H9 (cell line): ENCODE measurements at regions not wholly inside any gene's neighbourhood (a gene's known extent, or its start where the extent isn't known, plus 50 kb on each side); places are given as distances from the start of the nearest gene placed in this dataset.

ENCODE experiments used
- DNase-seq: peaks from one replicate; pipeline ENCODE4 v3.0.0-alpha.2; 2017
- H2AFZ ChIP-seq: one replicate; pipeline ENCODE4 v1.6.1; 2013; ENCODE audit warnings: mild to moderate bottlenecking, low read length, control low read depth, moderate library complexity
- H2AK5ac ChIP-seq: 2 replicates; pipeline ENCODE4 v1.6.1; 2013; ENCODE audit warnings: low read length, control low read depth, mixed read lengths; ENCODE audit not compliant: insufficient read length
- H2BK120ac ChIP-seq: one replicate; pipeline ENCODE4 v1.6.1; 2013; ENCODE audit warnings: low read depth, mild to moderate bottlenecking, low read length, control low read depth, inconsistent platforms; ENCODE audit not compliant: poor library complexity, severe bottlenecking
- H2BK12ac ChIP-seq: 2 replicates; pipeline ENCODE4 v1.6.1; 2013; ENCODE audit warnings: low read length, control low read depth, mixed read lengths, low read depth; ENCODE audit not compliant: insufficient read length
- H2BK15ac ChIP-seq: 2 replicates; pipeline ENCODE4 v1.6.1; 2013; ENCODE audit warnings: low read depth, low read length, control low read depth
- H2BK20ac ChIP-seq: one replicate; pipeline ENCODE4 v1.6.1; 2013; ENCODE audit warnings: low read depth, mild to moderate bottlenecking, low read length, control low read depth, inconsistent platforms; ENCODE audit not compliant: poor library complexity, severe bottlenecking
- H2BK5ac ChIP-seq: 2 replicates; pipeline ENCODE4 v1.6.1; 2013; ENCODE audit warnings: low read length, control low read depth, mixed read lengths; ENCODE audit not compliant: insufficient read length
- H3K14ac ChIP-seq: 2 replicates; pipeline ENCODE4 v1.6.1; 2013; ENCODE audit warnings: low read length, control low read depth; ENCODE audit not compliant: insufficient read depth
- H3K18ac ChIP-seq: 2 replicates; pipeline ENCODE4 v1.6.1; 2013; ENCODE audit warnings: low read depth, mild to moderate bottlenecking, mixed read lengths, low read length, control low read depth; ENCODE audit not compliant: insufficient read length
- H3K23ac ChIP-seq: 2 replicates; pipeline ENCODE4 v1.6.1; 2013; ENCODE audit warnings: low read length, control low read depth, mixed read lengths, low read depth; ENCODE audit not compliant: insufficient read length
- H3K23me2 ChIP-seq: 2 replicates; pipeline ENCODE4 v1.6.1; 2013; ENCODE audit warnings: low read depth, mild to moderate bottlenecking, mixed read lengths, low read length, control low read depth; ENCODE audit not compliant: insufficient read length, poor library complexity, severe bottlenecking
- H3K27ac ChIP-seq: 2 replicates; pipeline ENCODE4 v1.5.1; 2013; ENCODE audit warnings: low read length, control low read depth, mixed read lengths, low read depth; ENCODE audit not compliant: insufficient read length
- H3K27me3 ChIP-seq: 2 replicates; pipeline ENCODE4 v1.6.1; 2013; ENCODE audit warnings: low read length, control low read depth, inconsistent platforms; ENCODE audit not compliant: insufficient read depth
- H3K4ac ChIP-seq: 2 replicates; pipeline ENCODE4 v1.6.1; 2013; ENCODE audit warnings: low read depth, mild to moderate bottlenecking, control low read depth, inconsistent platforms, low read length, moderate library complexity
- H3K4me1 ChIP-seq: 2 replicates; pipeline ENCODE4 v1.6.1; 2013; ENCODE audit warnings: low read length, control low read depth, inconsistent platforms; ENCODE audit not compliant: insufficient read depth
- H3K4me2 ChIP-seq: 2 replicates; pipeline ENCODE4 v1.6.1; 2013; ENCODE audit warnings: low read length, control low read depth, mixed read lengths; ENCODE audit not compliant: insufficient read length, insufficient read depth
- H3K56ac ChIP-seq: 2 replicates; pipeline ENCODE4 v1.6.1; 2013; ENCODE audit warnings: low read depth, mild to moderate bottlenecking, mixed read lengths, low read length, control low read depth; ENCODE audit not compliant: insufficient read length
- H3K79me1 ChIP-seq: 2 replicates; pipeline ENCODE4 v1.6.1; 2013; ENCODE audit warnings: low read depth, mild to moderate bottlenecking, moderate library complexity, low read length, control low read depth, inconsistent platforms; ENCODE audit not compliant: insufficient read depth, poor library complexity, severe bottlenecking
- H3K79me2 ChIP-seq: 2 replicates; pipeline ENCODE4 v1.6.1; 2013; ENCODE audit warnings: low read length, control low read depth, inconsistent platforms; ENCODE audit not compliant: insufficient read depth
- H3K9ac ChIP-seq: 2 replicates; pipeline ENCODE4 v1.6.1; 2013; ENCODE audit warnings: low read length, control low read depth, mixed read lengths; ENCODE audit not compliant: insufficient read length; ENCODE audit errors: extremely low read depth
- H3K9me3 ChIP-seq: one replicate; pipeline ENCODE4 v1.6.1; 2013; ENCODE audit warnings: low read depth, low read length, inconsistent platforms; ENCODE audit not compliant: control insufficient read depth
- H3T11ph ChIP-seq: one replicate; pipeline ENCODE4 v1.6.1; 2013; ENCODE audit warnings: mild to moderate bottlenecking, low read length, control low read depth, inconsistent platforms
- H4K20me1 ChIP-seq: one replicate; pipeline ENCODE4 v1.6.1; 2013; ENCODE audit not compliant: control insufficient read depth, insufficient read length, insufficient read depth
- H4K5ac ChIP-seq: 2 replicates; pipeline ENCODE4 v1.6.1; 2013; ENCODE audit warnings: low read depth, mild to moderate bottlenecking, mixed read lengths, low read length, control low read depth; ENCODE audit not compliant: insufficient read length
- H4K8ac ChIP-seq: replicated peaks from 2 replicates; pipeline ENCODE4 v1.6.1; 2013; ENCODE audit warnings: low read length, control low read depth, mixed read lengths, low read depth; ENCODE audit not compliant: insufficient read length
- H4K91ac ChIP-seq: 2 replicates; pipeline ENCODE4 v1.6.1; 2013; ENCODE audit warnings: low read depth, mild to moderate bottlenecking, moderate library complexity, mixed read lengths, low read length, control low read depth; ENCODE audit not compliant: insufficient read length
- H3K27ac Mint-ChIP-seq, 3 experiments: 2 replicates in 2 of 3; 3 replicates in 1 of 3; pipeline ENCODE4 v1.8.0; 2020 to 2021; ENCODE audit warnings: mixed read lengths in 3 of 3, mild to moderate bottlenecking in 1 of 3, moderate library complexity in 1 of 3
- H3K27me3 Mint-ChIP-seq: 2 replicates; pipeline ENCODE4 v1.8.0; 2021; ENCODE audit warnings: low read depth, mild to moderate bottlenecking, moderate library complexity, mixed read lengths
- H3K36me3 Mint-ChIP-seq, 3 experiments: 2 replicates in 2 of 3; 3 replicates in 1 of 3; pipeline ENCODE4 v1.8.0; 2020 to 2021; ENCODE audit warnings: low read depth in 3 of 3, mixed read lengths in 3 of 3; ENCODE audit not compliant: insufficient read depth in 1 of 3
- H3K4me1 Mint-ChIP-seq, 2 experiments: 2 replicates each; pipeline ENCODE4 v1.8.0; 2020; ENCODE audit warnings: mixed read lengths in 2 of 2
- H3K4me3 Mint-ChIP-seq, 2 experiments: 2 replicates in 1 of 2; 3 replicates in 1 of 2; pipeline ENCODE4 v1.8.0; 2020 to 2021; ENCODE audit warnings: mild to moderate bottlenecking in 2 of 2, mixed read lengths in 2 of 2, moderate library complexity in 1 of 2
- H3K9me3 Mint-ChIP-seq, 2 experiments: 2 replicates in 1 of 2; 3 replicates in 1 of 2; pipeline ENCODE4 v1.8.0; 2020; ENCODE audit warnings: mild to moderate bottlenecking in 2 of 2, mixed read lengths in 2 of 2, moderate library complexity in 1 of 2
- CTCF ChIP-seq: fragments of 200-600 bp; sonication (generic); conservative IDR thresholded peaks from 3 replicates; pipeline ENCODE4 v1.8.0; 2021; ENCODE audit warnings: antibody characterized with exemption, mild to moderate bottlenecking
- WGBS: extraction: QIAGEN DNeasy Blood & Tissue Kit; methylation state at CpG from one replicate; pipeline ENCODE4 v1.1.7; 2013; ENCODE audit warnings: missing lambda C conversion rate, low lambda C conversion rate, mixed read lengths; ENCODE audit not compliant: insufficient read length; ENCODE audit errors: extremely low coverage; 5-methylcytosine and 5-hydroxymethylcytosine counted together

GRCh38 chr14:85252011-85252410 lies 277.9 kb upstream of the FLRT2 start:
- no peak overlapping the region for H3K23ac ChIP-seq
- H3K9me3 Mint-ChIP-seq: no peaks in the 10 kb centered on the region; a peak in 1 of 5 replicates
- H2BK12ac ChIP-seq: no peak overlapping the region
- no peak overlapping the region for H3K4ac ChIP-seq
- H3K27me3 ChIP-seq: no peaks in the 10 kb centered on the region
- H3K27ac ChIP-seq: no peak overlapping the region
- no peaks in the 10 kb centered on the region for H3K79me2 ChIP-seq
- no peak overlapping the region for H2BK120ac ChIP-seq
- H2BK15ac ChIP-seq: no peak overlapping the region
- no peaks in the 10 kb centered on the region for H4K20me1 ChIP-seq
- no peak overlapping the region for H2AFZ ChIP-seq
- no peak overlapping the region for H2BK5ac ChIP-seq
- no peak overlapping the region for H2BK20ac ChIP-seq
- H3K4me2 ChIP-seq: no peak overlapping the region
- H3K27ac Mint-ChIP-seq: no peak overlapping the region
- H3K9ac ChIP-seq: no peak overlapping the region
- WGBS: no CpG with 5 or more reads among the region's 1 CpG
- no peaks in the 10 kb centered on the region for H3K27me3 Mint-ChIP-seq
- H3K36me3 Mint-ChIP-seq: no peaks in the 10 kb centered on the region
- no peak for TF ChIP-seq CTCF
- H4K5ac ChIP-seq: no peak overlapping the region
- no peak overlapping the region for H3K14ac ChIP-seq
- H4K91ac ChIP-seq: no peak overlapping the region
- peaks cover 23 to 26% of the 10 kb centered on the region in 2 experiments for H3K4me1 Mint-ChIP-seq
- no peak overlapping the region for H2AK5ac ChIP-seq
- no peak overlapping the region for H3K56ac ChIP-seq
- H3K4me3 Mint-ChIP-seq: no peak overlapping the region
- no peak overlapping the region for H3K18ac ChIP-seq
- no peak for DNase-seq
- no peaks in the 10 kb centered on the region for H3K79me1 ChIP-seq
- no peak overlapping the region for H4K8ac ChIP-seq
- no peaks in the 10 kb centered on the region for H3K9me3 ChIP-seq
- no peaks in the 10 kb centered on the region for H3K23me2 ChIP-seq
- H3T11ph ChIP-seq: no peak overlapping the region
- H3K4me1 ChIP-seq: peaks cover 3% of the 10 kb centered on the region; the same call in 1 of the 2 replicates
